Large intestine (tissue), 3 donors: ENCODE measurements at regions not wholly inside any gene's neighbourhood (a gene's known extent, or its start where the extent isn't known, plus 50 kb on each side); places are given as distances from the start of the nearest gene placed in this dataset.

ENCODE experiments used
- DNase-seq, 2 donors: peaks; one replicate each; pipeline versions ENCODE4 v3.0.0 to v3.0.0-alpha.2; 2013
- H3K27ac ChIP-seq: one replicate; pipeline ENCODE4 v1.5.1; 2013; ENCODE audit warnings: low read length
- H3K27me3 ChIP-seq: 2 replicates; pipeline ENCODE4 v1.6.1; 2013; ENCODE audit warnings: low read length; ENCODE audit not compliant: control insufficient read depth, insufficient read depth
- H3K36me3 ChIP-seq: 2 replicates; pipeline ENCODE4 v1.6.1; 2013; ENCODE audit warnings: low read length; ENCODE audit not compliant: control insufficient read depth, insufficient read depth
- H3K4me1 ChIP-seq: one replicate; pipeline ENCODE4 v1.6.1; 2013; ENCODE audit warnings: low read length; ENCODE audit not compliant: control insufficient read depth, insufficient read depth
- H3K4me3 ChIP-seq: one replicate; pipeline ENCODE4 v1.5.1; 2013; ENCODE audit warnings: low read length
- H3K9me3 ChIP-seq: one replicate; pipeline ENCODE4 v1.6.1; 2013; ENCODE audit warnings: mild to moderate bottlenecking, low read depth, low read length, moderate library complexity; ENCODE audit not compliant: control insufficient read depth
- WGBS: methylation state at CpG from one replicate; pipeline ENCODE4 v1.1.5; 2013; ENCODE audit warnings: low lambda C conversion rate; ENCODE audit not compliant: insufficient coverage; 5-methylcytosine and 5-hydroxymethylcytosine counted together

DNA sequence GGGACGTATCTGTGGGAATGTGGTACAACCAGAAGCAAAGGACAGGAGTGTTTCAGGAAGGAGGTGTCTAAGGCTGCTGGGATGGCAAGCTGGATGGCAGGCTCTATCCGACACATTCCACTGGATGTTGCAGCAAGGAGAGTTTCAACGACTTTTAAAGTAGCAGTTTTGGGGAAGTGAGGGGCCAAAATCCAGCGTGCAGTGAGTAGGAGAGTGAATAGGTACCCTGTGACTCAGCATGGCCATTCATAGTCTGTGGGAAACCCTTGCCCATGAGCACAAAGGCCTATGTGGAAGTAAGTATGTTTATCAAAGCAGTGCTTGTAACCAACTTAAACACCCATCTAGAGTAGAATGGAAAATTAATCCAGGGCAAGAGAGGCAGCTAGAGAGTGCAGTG, 664.7 kb downstream of the ACTL7B start:
- Histone ChIP-seq H3K27me3 (peaks cover 2% of the 10 kb centered on the region), H3K4me1 (no peaks in the 10 kb centered on the region), H3K4me3 (no peak overlapping the region), H3K27ac (no peak overlapping the region), H3K9me3 (no peaks in the 10 kb centered on the region), H3K36me3 (no peaks in the 10 kb centered on the region)
- no peak for DNase-seq
- WGBS: no CpG with 5 or more reads among the region's 4 CpGs

DNA sequence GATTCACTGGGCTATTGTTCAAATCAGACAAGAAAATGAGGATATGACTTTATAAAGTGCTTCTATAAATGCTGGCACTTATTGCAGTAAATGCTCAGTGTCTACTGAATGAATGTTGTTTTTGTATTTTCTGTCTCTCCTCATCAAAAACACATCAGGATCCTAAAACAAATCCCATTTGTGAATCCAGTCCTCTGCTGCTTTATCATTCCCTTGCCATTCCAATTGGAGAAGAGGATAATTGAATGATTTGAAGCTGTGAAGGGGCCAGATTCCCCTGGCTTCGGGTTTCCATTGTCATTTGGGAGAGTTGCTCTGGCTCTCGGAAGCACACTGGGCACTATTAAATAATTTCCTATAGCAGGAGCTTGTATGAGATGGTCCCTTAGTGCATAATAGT, 666.8 kb downstream of the ACTL7B start:
- H3K9me3 ChIP-seq: no peaks in the 10 kb centered on the region
- H3K27me3 ChIP-seq: peaks cover 2% of the 10 kb centered on the region
- H3K36me3 ChIP-seq: no peaks in the 10 kb centered on the region
- no peak overlapping the region for H3K27ac ChIP-seq
- H3K4me1 ChIP-seq: peaks cover 8% of the 10 kb centered on the region
- WGBS: no CpG with 5 or more reads among the region's 2 CpGs
- H3K4me3 ChIP-seq: no peak overlapping the region
- DNase-seq: no peak

DNA sequence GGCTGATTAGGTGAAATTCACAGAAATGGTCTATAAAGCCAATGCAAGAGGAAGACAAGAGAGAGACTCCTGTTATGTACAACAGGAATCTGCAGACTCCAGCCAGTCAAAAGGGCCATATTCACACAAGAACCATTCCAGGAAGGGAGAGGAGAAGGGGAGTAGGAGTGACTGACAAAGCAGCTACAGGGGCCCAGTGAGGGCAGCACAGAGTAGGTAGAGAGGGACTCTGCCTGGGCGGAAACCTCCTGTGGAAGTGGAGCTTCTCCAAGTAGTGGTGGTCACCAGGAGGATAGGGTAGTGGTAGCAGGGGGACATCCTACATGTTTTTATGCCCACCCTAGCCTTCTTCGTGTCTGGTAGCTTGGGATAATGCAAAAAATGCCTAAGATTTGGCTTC, 667.3 kb downstream of the ACTL7B start:
- DNase-seq: no peak
- H3K27me3 ChIP-seq: peaks cover 2% of the 10 kb centered on the region
- WGBS: 86% methylated on average over 1 of the region's 2 CpGs
- no peak overlapping the region for H3K4me3 ChIP-seq
- no peaks in the 10 kb centered on the region for H3K36me3 ChIP-seq
- H3K27ac ChIP-seq: no peak overlapping the region
- H3K9me3 ChIP-seq: no peaks in the 10 kb centered on the region
- peaks cover 8% of the 10 kb centered on the region for H3K4me1 ChIP-seq

DNA sequence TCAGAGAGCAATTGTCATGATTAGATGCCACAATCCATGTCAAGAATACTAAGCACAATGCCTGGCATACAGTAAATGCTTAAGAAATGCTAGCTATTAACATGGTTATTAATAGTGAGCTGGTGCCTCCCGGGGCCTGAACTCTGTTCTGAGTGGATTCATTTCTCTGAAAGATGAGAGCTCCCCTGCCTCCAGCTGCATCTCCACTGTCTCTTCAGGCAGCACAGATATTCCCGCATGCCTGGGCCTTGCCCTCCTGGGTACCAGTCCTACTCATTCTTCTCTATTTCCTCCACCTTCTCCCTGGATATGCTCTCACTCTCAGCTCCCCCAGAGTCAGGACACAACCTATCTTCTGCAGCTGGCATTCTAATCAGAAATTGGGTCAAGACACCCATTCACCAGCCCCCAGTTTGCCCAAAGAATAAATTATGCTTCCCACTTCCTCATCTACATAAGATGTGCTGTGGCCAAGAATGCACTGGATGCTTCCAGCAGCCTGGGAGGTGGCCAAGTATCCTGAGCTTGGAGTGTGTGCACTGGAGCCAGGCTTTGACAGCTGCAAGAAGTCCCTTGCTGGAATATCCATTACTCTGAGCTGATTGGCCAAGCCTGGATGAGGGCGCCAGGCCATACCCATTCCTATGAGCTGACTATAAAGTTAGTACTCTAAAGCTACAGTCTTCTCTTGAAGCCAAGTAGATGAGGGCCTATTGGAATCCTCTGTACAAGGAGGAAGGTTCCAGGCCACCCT, 669.0 kb downstream of the ACTL7B start:
- Histone ChIP-seq H3K4me1 (peaks cover 8% of the 10 kb centered on the region), H3K27ac (no peak overlapping the region), H3K27me3 (no peaks in the 10 kb centered on the region), H3K9me3 (no peaks in the 10 kb centered on the region), H3K4me3 (no peak overlapping the region), H3K36me3 (no peaks in the 10 kb centered on the region)
- no CpG with 5 or more reads among the region's 3 CpGs for WGBS
- peak; percentile 9 to 20 for DNase-seq

DNA sequence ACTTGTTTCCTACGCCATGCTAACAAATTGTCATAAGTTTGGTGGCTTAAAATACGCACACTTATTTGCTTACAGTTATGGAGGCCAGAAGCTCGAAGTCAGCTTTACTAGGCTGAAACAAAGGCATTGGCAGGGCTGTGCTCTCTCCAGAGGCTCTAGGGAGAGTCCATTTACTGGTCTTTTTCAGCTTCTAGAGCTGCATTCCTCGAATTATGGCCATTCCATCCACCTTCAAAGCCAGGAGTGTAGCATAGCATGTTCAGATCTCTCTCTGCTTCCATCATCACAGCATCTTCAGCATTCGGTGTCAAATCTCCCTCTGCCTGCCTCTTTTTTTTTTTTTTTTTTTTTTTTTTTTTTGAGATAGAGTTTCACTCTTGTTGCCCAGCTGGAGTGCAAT, 670.2 kb downstream of the ACTL7B start:
- 100% methylated on average over 1 of the region's 5 CpGs for WGBS
- H3K9me3 ChIP-seq: no peaks in the 10 kb centered on the region
- no peaks in the 10 kb centered on the region for H3K36me3 ChIP-seq
- no peak overlapping the region for H3K4me3 ChIP-seq
- DNase-seq: no peak
- H3K27me3 ChIP-seq: no peaks in the 10 kb centered on the region
- peaks cover 8% of the 10 kb centered on the region for H3K4me1 ChIP-seq
- peak overlapping the region; percentile 80 for H3K27ac ChIP-seq

DNA sequence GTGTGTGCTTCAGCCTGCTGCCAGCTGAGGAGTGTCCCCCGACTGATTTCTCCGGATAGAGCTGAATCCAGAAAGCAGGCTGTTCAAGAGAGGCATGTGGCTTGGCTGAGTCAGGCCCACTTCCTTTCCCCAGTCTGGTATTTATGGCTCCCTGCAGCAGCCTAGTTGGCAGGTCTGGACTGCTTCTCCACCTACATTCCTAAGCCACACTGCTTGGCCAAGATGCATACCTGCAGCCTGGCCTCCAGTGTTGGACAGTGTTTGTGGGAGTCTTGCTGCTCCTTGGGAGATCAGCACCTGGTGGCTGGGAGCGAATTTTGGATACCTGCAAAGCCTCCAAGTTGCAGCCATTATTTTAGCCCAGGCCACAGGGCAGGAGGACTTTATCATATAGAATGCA, 670.8 kb downstream of the ACTL7B start:
- Histone ChIP-seq H3K27me3 (no peaks in the 10 kb centered on the region), H3K27ac (peak overlapping the region; percentile 80), H3K4me1 (peaks cover 8% of the 10 kb centered on the region), H3K36me3 (no peaks in the 10 kb centered on the region), H3K4me3 (no peak overlapping the region), H3K9me3 (no peaks in the 10 kb centered on the region)
- DNase-seq: peak; percentile 57 to 76
- no CpG with 5 or more reads among the region's 3 CpGs for WGBS

DNA sequence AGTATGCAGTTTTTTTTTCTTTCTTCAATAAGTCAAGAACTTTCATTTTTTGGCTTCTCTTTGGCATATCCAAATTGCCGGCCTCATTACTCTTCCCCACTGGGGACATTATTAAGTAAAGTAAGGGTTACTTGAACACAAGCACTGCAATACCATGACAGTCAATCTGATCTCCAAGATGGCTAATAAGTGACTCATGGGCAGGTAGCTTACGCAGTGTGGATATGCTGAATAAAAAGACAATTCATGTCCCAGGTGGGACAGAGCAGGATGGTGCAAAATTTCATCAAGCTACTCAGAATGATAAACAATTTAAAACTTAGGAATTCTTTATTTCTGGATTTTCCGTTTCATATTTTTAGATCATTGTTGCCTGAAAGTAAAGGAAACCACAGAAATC, 671.8 kb downstream of the ACTL7B start:
- H3K4me3 ChIP-seq: no peak overlapping the region
- no peaks in the 10 kb centered on the region for H3K27me3 ChIP-seq
- H3K27ac ChIP-seq: peak overlapping the region; percentile 80
- H3K36me3 ChIP-seq: no peaks in the 10 kb centered on the region
- peaks cover 8% of the 10 kb centered on the region for H3K4me1 ChIP-seq
- WGBS: 100% methylated on average over 2 of the region's 3 CpGs
- no peaks in the 10 kb centered on the region for H3K9me3 ChIP-seq
- no peak for DNase-seq

DNA sequence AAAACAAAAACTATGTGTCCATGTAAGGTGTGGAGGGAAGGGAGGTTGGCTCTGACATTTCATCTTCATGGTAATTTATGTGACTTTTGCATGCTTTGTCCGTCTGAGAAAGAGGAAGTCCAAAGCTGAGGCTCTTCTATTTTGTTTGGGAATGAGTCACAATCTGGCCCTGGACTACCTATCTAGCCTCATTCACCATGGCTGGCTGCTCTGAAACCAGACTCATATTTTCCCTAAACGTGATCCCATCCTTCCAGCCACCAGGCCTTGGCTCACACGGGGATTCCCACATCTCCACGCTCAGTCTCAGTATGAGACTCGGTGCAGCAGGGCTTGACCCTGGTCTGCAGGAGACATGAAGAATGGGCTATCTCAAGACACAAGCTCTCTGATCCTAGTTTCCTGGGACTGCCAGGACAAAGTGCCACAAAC, 672.8 kb downstream of the ACTL7B start:
- H3K36me3 ChIP-seq: no peaks in the 10 kb centered on the region
- no CpG with 5 or more reads among the region's 5 CpGs for WGBS
- no peak for DNase-seq
- H3K27ac ChIP-seq: no peak overlapping the region
- H3K4me3 ChIP-seq: no peak overlapping the region
- no peaks in the 10 kb centered on the region for H3K9me3 ChIP-seq
- H3K4me1 ChIP-seq: peaks cover 8% of the 10 kb centered on the region
- H3K27me3 ChIP-seq: no peaks in the 10 kb centered on the region

DNA sequence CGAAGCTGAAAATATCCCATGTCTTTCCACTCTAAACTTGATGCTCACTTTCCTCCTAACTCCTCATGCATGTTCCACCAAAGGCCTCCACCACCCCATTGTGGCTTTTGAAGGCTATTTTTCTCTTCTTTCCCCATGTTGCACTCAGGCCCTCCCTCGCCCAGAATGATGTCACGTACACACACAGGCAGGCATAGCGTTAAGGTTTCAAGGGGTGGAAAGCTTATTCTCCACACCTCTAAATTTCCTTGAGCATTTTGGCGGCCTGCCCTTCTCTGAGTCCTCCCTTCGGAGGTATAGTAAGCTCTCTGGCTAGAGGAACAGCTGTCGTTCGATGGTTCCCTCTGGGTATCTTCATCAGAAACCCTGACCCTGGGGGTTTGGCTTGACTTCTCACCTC, 673.5 kb downstream of the ACTL7B start:
- Histone ChIP-seq H3K4me1 (peaks cover 8% of the 10 kb centered on the region), H3K4me3 (no peak overlapping the region), H3K27ac (no peak overlapping the region), H3K36me3 (no peaks in the 10 kb centered on the region), H3K27me3 (no peaks in the 10 kb centered on the region), H3K9me3 (no peaks in the 10 kb centered on the region)
- no peak for DNase-seq
- 100% methylated on average over 1 of the region's 8 CpGs for WGBS

DNA sequence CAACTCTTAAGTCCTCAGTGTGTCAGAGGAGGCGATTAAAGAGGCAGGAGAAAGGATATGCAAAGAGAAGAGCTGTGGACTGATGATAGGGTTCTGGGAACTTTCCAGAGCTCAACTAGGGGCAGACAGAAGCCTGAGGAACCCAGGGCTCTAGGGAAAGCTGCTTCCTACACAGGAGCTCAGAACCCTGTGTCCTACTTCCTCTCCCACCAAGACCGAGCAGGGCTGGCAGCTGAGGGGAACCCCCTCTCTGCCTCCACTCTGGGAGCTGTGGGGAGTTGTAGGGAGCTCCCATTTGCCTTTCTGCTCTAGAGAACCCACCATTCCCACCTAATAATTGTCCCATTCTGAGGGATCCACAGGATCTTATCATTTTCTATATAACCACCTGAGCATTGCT, 674.3 kb downstream of the ACTL7B start:
- no peak overlapping the region for H3K4me3 ChIP-seq
- no peaks in the 10 kb centered on the region for H3K27me3 ChIP-seq
- H3K27ac ChIP-seq: no peak overlapping the region
- H3K36me3 ChIP-seq: no peaks in the 10 kb centered on the region
- no peaks in the 10 kb centered on the region for H3K9me3 ChIP-seq
- WGBS: 100% methylated on average over 1 of the region's 2 CpGs
- DNase-seq: no peak
- H3K4me1 ChIP-seq: peaks cover 8% of the 10 kb centered on the region

DNA sequence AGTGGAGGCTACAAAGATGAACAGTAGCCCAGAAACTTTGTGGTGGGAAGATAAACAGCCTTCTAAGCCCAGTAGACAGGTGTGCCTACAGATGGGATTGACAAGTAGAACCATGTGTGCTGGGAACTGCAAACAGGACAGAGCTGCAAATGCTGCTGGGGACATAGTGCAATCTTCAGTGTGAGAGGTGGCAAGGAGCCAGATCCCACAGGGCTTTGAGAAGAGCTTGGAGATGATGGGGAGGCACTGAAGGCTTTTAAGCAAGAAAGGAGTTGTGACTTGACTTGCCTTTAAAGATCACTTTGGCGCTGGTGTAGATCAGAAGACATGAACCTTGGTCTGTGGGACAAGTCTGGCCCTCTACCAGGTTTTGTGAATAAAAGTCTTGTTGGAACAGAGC, 675.2 kb downstream of the ACTL7B start:
- no peak overlapping the region for H3K27ac ChIP-seq
- peak; percentile 11 to 43 for DNase-seq
- no CpG with 5 or more reads among the region's 1 CpG for WGBS
- no peaks in the 10 kb centered on the region for H3K27me3 ChIP-seq
- H3K4me3 ChIP-seq: no peak overlapping the region
- no peaks in the 10 kb centered on the region for H3K9me3 ChIP-seq
- H3K36me3 ChIP-seq: no peaks in the 10 kb centered on the region
- peaks cover 7% of the 10 kb centered on the region for H3K4me1 ChIP-seq
